HG02884 (cell line): ENCODE measurements at regions not wholly inside any gene's neighbourhood (a gene's known extent, or its start where the extent isn't known, plus 50 kb on each side); places are given as distances from the start of the nearest gene placed in this dataset.
"Not testable (repeated sequence)": the region's sequence is repeated elsewhere in the genome, so short reads cannot be mapped to it uniquely, and the experiment has no call there.

Source experiments
- ATAC-seq: cut with Tn5 transposase; IDR thresholded peaks from one replicate; pipeline ENCODE4 v1.9.1; 2021; ENCODE audit warnings: mild to moderate bottlenecking, moderate library complexity; ENCODE audit not compliant: unreplicated experiment

DNA sequence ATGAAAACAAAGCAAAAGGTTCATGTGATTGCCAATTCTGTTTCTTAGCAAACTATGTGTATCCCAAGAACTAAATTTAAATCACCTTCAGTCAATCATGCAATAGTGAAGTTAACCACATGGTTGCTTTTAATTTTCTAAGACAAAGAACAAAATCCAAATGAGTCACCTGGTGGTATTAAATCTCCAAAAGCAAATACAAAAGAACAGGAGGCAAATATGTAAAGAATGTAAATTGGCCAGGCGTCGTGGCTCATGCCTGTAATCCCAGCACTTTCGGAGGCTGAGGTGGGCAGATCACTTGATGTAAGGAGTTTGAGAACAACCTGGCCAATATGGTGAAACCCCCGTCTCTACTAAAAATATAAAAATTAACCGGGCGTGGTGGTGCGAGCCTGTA lies 54.2 kb upstream of the PIK3R4 start:
- ATAC-seq: no peak

DNA sequence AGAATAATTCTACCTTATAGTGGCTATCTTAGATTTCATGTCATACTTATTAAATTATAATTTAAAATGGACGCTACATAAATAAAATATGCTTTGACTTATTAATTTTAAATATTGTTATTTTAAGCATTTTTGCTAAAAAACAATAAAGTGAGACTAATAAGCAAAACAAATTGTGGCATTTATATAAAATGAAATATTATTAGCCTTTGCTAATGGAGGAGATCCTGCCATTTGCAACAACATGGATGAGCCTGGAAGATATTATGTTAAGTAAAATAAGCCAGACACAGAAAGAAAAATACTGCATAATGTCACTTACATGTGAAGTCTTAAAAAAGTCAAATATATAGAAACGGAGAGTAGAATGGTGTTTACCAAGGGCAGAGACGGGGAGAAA lies 54.8 kb upstream of the PIK3R4 start:
- no peak for ATAC-seq

DNA sequence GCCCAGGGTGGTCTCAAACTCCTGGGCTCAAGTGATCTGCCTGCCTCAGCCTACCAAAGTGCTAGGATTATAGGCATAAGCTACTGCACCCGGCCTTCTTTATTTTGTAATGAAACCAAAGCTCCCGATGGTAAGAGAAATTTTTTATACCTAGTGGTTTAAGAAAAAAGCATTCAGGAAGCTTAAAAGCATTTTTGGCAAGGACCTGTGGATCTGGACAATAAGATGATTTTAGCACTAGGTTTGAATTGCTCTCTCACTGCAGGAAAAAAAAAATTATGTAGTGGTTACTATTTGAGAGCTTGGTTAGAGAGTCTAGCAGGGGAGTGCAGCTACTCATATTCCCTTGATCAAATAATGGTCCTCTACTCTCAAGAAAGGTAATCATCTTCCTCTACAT lies 64.9 kb upstream of the PIK3R4 start:
- no peak for ATAC-seq

DNA sequence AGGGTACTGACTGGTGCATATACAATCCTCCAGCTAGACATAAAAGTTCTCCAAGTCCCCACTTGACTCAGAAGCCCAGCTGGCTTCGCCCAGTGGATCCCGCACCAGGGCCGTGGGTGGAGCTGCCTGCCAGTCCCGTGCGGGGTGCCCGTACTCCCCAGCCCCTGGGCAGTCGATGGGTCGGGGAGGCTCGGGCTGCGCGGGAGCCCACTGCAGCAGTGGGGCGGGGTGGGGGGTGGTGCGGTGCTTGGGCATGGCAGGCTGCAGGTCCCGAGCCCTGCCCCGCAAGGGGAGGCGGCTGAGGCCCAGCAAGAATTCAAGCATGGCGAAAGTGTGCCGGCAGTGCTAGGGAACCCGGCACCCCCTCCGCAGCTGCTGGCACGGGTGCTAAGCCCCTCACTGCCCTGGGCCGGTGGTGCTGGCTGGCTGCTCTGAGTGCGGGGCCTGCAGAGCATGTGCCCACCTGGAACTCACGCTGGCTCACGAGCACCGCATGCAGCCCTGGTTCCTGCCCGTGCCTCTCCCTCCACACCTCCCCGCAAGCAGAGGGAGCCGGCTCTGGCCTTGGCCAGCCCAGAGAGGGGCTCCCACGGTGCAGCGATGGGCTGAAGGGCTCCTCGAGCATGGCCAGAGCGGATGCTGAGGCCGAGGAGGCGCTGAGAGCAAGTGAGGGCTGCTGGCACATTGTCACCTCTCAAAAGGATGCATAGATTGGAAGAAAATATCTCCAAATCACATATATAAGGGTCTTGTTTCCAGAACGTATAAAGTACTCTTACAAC lies 68.3 kb upstream of the PIK3R4 start:
- no peak for ATAC-seq

DNA sequence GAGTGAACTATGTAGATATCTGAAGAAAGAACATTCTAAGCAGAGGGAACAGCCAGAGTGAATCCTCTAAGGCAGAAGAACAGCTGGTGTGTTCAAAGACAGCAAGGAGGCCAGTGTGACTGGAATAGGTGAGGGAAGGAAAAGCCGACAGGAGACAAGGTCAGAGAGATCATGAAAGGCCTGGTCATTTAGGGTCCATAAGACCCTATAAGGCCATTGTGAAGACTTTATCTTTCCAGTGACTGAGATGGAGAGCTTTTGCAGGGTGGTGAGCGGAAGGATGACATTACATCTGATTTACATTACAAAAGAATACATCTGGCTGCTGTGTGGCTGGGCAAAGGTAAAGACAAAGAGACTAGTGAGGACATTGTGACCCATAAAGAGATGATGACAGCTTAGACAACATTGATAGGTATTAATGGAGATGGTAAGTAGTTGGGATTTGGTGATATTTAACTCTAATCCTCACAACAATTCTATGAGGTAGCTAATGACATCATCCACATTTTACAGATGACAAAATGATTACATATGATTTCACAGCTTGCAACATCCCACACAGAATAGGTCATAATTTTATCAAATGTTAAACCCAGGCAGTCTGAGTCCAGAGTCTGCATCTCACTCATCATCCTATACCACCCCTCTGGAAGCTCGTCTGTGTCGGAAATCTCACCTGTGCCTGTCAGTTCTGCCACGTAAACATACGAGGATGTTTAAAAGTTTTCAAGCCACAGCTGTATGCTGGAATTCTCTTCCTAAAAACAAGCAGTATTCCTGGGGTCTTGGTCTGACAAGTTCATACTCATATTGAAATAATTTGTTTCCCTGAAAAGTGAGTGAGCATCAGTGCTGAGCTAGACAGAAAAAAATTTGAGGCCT lies 70.2 kb upstream of the PIK3R4 start:
- no peak for ATAC-seq

DNA sequence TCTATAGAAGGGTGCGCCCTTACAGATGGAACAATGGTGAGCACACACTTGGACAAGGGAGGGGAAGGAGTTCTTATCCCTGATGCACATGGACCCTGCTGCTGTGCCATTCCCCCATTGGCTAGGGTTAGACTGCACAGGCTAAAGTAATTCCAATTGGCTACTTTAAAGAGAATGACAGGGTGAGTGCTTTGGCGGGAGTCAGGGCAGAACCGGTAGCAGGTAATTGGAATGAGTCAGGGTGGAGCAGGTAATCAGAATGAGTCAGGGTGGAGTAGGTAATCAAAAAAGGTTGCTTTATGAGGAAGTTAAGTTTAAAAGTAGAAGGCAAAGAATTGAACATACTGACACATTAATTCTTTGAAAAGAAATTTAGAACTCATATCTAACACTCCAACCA lies 71.4 kb upstream of the PIK3R4 start:
- not testable (repeated sequence) for ATAC-seq

DNA sequence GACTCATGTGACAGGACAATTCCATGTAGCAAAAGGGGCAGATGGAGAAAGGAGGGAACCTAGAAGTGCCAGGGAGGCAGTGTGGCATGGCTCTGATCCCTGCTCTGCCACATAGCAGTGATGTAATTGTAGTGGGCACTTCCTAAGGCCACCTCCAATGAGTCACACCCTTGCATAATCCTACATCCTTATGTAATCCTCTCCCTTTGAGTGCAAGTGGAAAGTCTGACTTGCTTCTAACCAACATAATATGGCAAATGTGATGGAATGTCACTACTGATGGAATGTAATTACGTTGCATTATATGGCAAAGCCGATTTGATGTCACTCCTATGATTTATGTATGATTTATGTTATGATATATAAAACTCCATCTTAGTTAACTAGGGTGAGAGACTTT lies 72.9 kb upstream of the ATP2C1 start:
- no peak for ATAC-seq

DNA sequence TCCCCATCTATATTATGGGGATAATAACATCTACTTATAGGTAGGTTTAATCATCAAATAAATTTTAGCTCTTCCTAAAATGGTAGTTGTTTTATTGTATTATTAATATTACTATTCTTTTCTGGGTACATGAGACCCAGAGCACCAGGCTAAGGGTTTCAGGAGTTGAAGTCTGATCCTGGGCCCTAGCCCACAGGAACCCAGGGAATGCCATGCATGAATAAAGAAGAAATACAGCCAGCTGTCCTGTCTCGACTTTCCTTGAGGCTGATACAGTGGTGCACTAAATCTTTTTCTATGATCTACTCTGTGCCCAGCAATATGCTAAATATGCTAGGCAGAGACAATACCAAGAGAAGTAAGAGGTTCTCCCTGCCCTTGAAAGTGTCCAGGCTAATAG lies 72.1 kb upstream of the ATP2C1 start:
- ATAC-seq: no peak

DNA sequence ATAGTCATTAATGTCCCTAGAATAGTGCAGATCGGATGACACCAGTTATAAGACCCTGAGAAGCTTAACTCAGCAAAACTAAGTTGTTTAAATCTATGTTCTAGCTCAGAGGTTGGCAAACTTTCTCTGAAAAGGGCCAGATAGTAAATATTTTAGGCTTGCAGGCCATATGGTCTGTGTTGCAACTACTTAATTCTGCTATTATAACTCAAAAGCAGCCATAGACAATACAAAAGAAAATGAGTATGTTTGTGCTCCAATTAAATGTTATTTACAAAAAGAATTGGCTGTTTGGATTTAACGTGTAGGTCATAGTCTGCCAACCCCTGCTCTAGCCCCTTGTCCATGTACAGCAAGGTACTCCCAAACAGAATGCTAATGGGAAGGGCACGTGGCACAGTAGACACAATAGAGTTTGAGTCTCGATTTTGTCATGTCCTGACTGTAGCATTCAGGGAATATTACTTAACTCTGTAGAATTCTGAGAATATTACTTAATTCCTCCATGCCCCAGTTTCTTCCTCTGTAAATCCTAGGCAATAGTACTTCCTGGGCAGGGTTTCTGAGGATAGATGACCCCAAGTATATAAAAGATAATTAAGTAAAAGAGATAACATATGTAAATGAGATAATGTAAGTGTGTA lies 70.5 kb upstream of the ATP2C1 start:
- ATAC-seq: no peak

DNA sequence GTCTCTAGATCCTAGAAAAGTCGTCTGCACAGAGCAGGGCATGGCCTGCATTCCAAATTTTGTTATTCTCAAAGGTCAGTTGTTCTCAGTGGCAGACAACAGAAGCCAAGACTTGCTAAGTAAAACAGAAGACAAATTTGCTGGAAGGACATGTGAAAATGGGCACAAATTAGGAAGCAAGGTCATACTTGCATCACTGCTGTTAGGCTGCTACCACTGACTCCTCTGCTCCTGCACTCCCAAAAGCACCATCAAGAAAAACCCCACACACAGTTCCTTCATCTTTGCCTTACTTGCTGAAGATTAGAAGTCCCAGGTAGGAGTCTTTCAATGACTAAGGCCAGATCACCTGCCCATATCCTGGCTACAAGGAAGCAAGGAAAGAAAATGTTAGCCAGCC lies 69.9 kb upstream of the ATP2C1 start:
- no peak for ATAC-seq

DNA sequence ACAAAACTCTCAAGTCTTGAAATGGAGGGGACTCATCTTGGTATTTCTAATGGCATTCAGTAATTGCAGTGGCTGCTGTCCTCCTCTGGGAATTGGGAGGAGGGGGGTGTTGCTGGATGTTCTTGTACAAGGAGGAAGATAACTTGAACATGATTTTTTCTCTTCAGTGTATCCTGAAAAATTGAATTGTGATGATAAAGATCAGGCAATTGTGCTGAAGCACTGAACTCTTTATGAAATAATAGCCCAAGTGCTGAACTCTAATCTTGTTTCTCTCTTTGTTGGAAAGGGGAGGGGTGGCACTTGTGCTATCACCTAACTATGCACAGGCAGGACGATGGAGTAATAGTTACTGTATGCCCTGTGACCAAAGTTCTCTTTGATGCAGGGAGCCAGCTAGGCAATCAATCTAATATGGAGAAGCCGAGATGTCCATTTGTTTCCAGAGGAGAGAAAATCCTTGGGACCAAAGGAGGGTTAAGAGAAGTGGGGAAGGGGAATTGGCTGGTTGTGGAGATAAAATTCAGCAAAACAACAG lies 68.1 kb upstream of the ATP2C1 start:
- ATAC-seq: no peak

DNA sequence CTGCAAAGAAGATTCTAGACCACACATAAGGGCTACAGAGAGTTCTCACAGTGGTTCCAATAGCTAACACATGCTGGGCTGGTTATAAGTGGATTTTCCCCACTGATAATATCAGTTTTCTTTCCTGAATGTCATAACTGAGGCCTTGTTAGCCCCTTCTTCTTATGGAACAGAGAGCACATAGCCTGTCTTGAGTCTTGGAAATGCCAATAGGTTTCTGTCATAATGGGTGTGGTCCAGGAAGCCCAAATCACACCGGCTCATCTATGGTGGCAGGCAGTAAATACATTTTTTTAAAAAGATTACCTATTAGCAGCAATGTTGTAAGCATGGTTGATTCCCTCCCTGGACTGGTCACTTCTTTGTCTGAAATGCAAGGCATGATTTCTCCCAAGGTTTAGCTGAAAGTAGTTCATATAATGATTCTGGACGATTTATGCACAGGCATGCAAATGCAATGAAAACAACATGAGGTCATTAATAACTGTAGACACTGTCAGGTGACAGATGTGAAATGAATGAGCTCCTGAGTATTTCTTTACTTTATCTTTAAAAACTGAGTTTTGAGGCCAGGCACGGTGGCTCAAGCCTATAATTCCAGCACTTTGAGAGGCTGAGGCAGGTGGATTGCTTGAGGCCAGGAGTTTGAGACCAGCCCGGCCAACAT lies 67.2 kb upstream of the ATP2C1 start:
- ATAC-seq: no peak

DNA sequence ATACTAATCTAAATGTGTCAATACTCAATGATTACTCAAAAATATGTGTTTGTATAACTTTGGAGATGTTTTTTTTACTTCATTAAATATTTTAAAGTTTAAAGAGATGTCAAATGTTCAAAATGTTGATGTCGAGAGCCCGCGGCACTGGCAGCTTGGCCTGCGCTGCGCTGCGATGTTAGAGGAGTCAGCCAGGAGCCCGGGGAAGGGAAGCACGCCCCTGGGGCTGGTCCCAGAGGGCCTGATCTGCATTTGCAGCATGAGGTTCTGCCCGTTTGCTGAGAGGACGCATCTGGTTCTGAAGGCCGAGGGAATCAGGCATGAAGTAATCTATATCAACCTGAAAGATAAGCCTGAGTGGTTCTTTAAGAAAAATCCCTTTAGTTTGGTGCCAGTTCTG lies 66.4 kb upstream of the ATP2C1 start:
- ATAC-seq: no peak

DNA sequence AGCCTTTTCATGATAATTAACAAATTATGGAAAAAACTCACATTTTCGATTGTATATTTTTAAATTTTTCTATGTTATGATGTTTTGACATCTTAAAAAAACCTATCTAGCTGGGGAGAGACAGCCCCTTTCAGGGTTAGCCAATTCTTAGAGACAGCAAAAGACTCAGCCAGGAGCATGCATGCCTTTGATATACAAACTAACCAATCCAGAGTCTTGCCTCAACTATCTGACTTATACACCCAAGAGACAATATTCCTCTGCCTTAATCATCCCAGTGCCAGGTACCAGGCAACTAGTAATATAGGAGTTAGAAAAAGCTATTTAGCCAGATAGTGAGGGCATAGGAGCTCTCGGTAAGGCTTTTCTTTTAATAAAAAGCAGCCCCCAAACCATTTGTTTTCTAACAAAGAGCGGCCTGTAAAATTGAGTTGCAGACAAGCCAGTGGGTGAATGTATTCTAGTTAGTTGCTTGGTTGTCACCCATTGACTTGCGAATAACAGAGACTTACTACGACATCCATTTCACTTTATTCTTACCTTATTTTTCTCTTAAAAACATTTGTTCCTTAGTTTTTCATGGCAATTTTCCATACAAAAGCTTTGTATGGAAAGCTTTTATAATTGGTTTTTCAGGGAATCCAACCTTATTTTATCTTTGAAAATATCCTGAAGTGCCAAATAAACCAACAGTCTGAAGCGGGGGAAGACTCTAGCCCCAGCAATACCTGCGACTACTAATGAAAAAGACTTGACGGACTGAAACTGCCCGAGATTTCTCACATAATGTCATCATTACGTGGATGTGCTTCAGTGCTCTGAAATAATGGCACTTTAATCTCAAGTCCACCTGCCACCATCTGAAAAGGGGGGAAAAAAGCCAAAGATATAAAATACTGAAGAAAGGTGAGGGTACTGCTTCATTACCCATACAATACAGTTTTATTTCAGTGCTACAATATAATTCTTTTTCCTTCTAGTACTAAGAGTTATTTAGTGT lies 64.6 kb upstream of the ATP2C1 start:
- ATAC-seq: no peak

DNA sequence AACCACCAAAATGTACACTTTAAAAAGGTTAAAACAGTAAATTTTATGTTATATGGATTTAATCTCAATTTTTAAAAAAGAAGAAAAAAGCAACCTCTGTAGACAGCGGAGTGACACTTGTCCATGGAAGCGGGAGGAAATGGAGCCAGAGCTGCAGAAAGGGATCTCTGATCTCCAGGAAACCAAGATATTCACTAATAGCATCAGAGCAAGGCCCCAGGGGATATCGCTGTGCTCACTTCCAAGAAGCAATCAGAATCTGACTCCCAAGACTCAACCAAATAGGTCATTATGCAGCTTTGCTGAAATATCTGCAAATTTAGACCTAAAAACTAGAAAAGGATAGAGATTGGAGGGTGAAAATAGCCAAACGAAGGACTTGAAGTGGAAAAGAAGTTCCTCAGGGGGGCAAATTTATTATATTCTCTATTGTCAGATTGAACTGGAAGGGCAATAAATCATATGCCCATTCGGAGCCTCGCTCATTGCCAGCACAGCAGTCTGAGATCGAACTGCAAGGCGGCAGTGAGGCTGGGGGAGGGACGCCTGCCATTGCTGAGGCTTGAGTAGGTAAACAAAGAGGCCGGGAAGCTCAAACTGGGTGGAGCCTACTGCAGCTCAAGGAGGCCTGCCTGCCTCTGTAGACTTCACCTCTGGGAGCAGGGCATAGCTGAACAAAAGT lies 62.0 kb upstream of the ATP2C1 start:
- no peak for ATAC-seq

DNA sequence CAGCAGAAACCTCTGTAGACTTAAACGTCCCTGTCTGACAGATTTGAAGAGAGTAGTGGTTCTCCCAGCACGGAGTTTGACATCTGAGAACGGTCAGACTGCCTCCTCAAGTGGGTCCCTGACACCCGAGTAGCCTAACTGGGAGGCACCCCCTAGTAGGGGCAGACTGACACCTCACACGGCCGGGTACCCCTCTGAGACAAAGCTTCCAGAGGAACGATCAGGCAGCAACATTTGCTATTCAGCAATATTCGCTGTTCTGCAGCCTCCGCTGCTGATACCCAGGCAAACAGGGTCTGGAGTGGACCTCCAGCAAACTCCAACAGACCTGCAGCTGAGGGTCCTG lies 61.5 kb upstream of the ATP2C1 start:
- ATAC-seq: not testable (repeated sequence)

DNA sequence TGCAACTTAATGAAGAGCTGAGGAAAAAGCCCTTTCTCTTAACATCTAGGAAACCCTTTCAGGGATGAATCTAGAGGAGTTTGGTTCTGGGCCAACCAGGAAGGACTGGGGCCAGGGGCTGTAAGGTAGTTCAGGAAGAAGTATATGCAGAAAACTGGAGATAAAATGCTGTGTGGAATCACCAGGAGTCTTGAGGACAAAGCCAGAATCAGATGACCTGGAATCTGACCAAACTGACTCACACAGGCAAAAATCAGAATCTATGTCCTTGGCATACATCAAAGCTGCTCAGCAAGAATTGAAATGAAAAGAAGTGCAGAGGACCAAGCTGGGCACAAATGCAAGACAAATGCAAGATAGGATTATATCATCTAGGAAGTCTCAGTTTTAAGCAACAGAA lies 59.4 kb upstream of the ATP2C1 start:
- ATAC-seq: no peak

DNA sequence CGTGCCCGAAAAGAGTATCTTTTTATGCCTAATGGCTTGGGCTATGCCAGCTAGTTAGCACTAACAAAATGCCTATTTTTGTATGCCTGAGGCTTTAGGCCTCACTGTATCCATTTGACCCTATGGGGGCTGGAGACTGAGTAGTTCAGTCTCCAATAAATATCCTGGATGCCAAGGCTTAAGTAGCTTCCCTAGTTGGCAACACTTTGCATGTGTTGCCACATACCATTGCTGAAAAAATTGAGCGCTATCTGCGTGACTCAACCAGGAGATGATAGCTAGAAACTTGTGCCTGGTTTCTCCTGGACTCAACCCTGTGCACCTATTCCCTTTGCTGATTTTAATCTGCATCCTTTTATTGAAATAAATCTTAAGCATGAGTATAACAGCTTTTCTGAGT lies 58.4 kb upstream of the ATP2C1 start:
- ATAC-seq: no peak

DNA sequence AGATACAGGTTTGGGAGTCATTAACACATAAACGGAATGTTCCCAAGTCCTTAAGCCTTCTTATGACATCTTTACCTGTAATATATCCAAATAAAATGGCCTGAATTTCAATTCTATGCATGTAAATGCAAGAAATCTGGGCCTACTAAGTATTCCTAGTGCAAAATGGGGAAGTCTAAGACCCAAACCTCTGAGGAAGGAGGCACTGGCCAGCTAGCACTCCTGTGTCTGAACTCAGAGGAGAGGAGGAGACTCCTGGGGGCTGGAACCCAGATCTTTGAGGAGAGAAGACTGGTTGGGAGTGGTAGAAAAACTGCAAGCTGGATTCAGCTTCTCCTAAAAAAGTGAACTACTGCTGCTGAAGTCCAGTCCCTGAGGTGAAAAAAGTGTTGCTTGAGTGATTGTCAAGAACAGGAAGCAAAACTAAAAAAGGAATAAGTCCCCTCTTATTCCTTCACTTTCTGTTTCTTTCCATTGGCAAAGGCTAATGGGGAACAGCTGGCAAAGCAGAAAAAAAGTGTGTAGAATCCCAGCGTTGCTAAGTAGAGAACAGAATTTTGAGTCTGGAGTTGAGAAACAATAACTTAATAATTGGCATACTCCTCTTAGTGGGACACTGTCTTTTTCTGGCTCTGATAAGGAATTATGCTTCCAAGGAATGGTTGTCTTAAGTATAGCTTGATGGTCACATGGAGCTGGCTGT lies 54.8 kb upstream of the ATP2C1 start:
- ATAC-seq: no peak
